Esophagus muscularis mucosa (tissue), 2 donors: ENCODE measurements at regions not wholly inside any gene's neighbourhood (a gene's known extent, or its start where the extent isn't known, plus 50 kb on each side); places are given as distances from the start of the nearest gene placed in this dataset.

Experiments
- POLR2A ChIP-seq: fragments of 450-650 bp; IDR thresholded peaks from one replicate; pipeline ENCODE4 v1.6.1; 2017; ENCODE audit warnings: antibody characterized with exemption, moderate library complexity, mild to moderate bottlenecking, low read depth
- POLR2AphosphoS5 ChIP-seq, 2 donors: sonication (generic); formaldehyde crosslinking; IDR thresholded peaks; one replicate each; pipeline ENCODE4 v1.6.1; 2017; ENCODE audit warnings: antibody characterized with exemption in 2 of 2

DNA sequence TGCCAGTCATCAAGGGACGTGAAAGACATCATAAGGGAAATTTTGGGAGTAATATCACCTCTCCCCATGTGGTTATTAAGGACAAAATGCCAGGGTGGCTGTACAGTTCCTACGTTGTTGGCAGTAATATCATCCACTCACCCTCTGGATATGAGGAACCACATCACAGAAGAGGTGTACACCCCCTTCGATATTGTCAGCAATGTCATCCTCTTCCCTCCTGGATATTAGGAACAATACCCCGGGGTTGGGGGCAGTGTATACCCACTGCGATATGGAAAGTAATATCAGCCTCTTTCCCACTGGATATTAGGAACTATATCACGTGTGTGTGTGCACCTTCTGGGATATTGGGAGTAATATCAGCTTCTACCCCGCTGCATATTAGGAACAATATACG is 1933.3 kb downstream of the SUCLG1 start:
- TF ChIP-seq POLR2A (no peak), POLR2AphosphoS5 (IDR thresholded peaks at IDR 0.05) (no peak)
